BLaER1 (cell line): ENCODE measurements at regions not wholly inside any gene's neighbourhood (a gene's known extent, or its start where the extent isn't known, plus 50 kb on each side); places are given as distances from the start of the nearest gene placed in this dataset.

Experiments
- H3K27ac ChIP-seq: shearing (Covaris generic); formaldehyde crosslinking; 2 replicates; pipeline ENCODE4 v1.8.1; 2022
- H3K27me3 ChIP-seq: shearing (Covaris generic); formaldehyde crosslinking; 2 replicates; pipeline ENCODE4 v1.8.1; 2022
- H3K36me3 ChIP-seq: shearing (Covaris generic); formaldehyde crosslinking; 2 replicates; pipeline ENCODE4 v1.8.1; 2022
- H3K4me1 ChIP-seq: shearing (Covaris generic); formaldehyde crosslinking; 2 replicates; pipeline ENCODE4 v1.8.1; 2022
- H3K4me2 ChIP-seq: shearing (Covaris generic); formaldehyde crosslinking; 2 replicates; pipeline ENCODE4 v1.8.1; 2022
- H3K4me3 ChIP-seq: shearing (Covaris generic); formaldehyde crosslinking; 2 replicates; pipeline ENCODE4 v1.8.1; 2022
- H3K9ac ChIP-seq: shearing (Covaris generic); formaldehyde crosslinking; 2 replicates; pipeline ENCODE4 v1.8.1; 2022
- H3K9me3 ChIP-seq: shearing (Covaris generic); formaldehyde crosslinking; 2 replicates; pipeline ENCODE4 v1.8.1; 2022
- H4K20me1 ChIP-seq: shearing (Covaris generic); formaldehyde crosslinking; 2 replicates; pipeline ENCODE4 v1.8.1; 2022
- Cebpa-rat ChIP-seq: shearing (Covaris generic); IDR thresholded peaks from 2 replicates; pipeline ENCODE4 v1.8.1; 2022

DNA sequence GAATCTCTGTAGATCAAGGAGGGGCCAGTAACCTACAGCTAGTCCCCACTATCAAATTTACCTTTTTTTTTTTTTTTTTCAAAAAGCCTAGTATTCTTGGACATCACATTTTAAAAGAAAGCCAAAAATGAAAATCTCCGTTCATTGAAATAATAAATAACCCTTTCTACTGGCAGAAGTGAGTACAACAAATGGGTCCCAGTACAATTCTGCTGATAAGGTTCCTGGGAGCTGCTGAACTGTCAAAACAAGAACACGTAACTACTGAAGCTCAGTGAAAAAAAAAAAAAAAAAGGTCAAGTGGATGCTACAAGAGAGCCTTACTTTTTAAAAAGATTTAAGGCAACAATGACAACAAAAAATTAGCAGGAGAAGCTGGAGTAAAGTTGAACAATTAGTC, 464.9 kb downstream of the EPM2A start:
- Histone ChIP-seq H3K27ac (no peak overlapping the region), H3K4me2 (no peak overlapping the region), H3K9ac (no peak overlapping the region), H3K27me3 (no peaks in the 10 kb centered on the region), H4K20me1 (no peaks in the 10 kb centered on the region), H3K9me3 (no peaks in the 10 kb centered on the region), H3K4me3 (no peak overlapping the region), H3K4me1 (no peaks in the 10 kb centered on the region), H3K36me3 (no peaks in the 10 kb centered on the region)
- no peak for TF ChIP-seq Cebpa-rat

- no peaks in the 10 kb centered on the region for H3K27me3 ChIP-seq
- H3K27ac ChIP-seq = no peak overlapping the region
- no peaks in the 10 kb centered on the region for H4K20me1 ChIP-seq
- H3K4me3 ChIP-seq = no peak overlapping the region
- H3K4me1 ChIP-seq = no peaks in the 10 kb centered on the region
- no peaks in the 10 kb centered on the region for H3K36me3 ChIP-seq
- no peak for TF ChIP-seq Cebpa-rat
- no peak overlapping the region for H3K9ac ChIP-seq
- H3K4me2 ChIP-seq = no peak overlapping the region
- no peaks in the 10 kb centered on the region for H3K9me3 ChIP-seq
These were observed 464.3 kb downstream of the EPM2A start for GRCh38 chr6:145271040-145271439.

DNA sequence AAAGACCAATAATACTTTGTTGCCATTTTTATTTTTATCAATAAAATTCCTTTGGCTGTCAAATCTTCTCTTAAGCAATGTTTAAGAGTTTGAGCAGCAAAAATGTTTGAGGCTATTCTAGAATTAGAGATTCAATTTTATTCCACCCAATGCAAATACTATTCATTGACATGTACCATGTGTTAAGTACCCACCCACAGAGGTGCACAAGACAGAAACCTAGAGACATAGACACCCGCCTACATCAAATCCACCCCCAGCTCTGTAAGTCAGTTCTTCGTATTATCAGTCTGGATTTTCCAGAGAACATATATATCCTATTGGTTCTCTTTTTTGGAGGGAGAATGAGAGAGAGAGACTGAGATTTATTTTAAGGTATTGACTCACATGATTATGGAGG, 463.7 kb downstream of the EPM2A start:
- H3K27me3 ChIP-seq = no peaks in the 10 kb centered on the region
- H3K27ac ChIP-seq = no peak overlapping the region
- H3K4me3 ChIP-seq = no peak overlapping the region
- H3K36me3 ChIP-seq = no peaks in the 10 kb centered on the region
- H3K4me2 ChIP-seq = no peak overlapping the region
- no peaks in the 10 kb centered on the region for H4K20me1 ChIP-seq
- no peaks in the 10 kb centered on the region for H3K4me1 ChIP-seq
- TF ChIP-seq Cebpa-rat = no peak
- no peak overlapping the region for H3K9ac ChIP-seq
- no peaks in the 10 kb centered on the region for H3K9me3 ChIP-seq

DNA sequence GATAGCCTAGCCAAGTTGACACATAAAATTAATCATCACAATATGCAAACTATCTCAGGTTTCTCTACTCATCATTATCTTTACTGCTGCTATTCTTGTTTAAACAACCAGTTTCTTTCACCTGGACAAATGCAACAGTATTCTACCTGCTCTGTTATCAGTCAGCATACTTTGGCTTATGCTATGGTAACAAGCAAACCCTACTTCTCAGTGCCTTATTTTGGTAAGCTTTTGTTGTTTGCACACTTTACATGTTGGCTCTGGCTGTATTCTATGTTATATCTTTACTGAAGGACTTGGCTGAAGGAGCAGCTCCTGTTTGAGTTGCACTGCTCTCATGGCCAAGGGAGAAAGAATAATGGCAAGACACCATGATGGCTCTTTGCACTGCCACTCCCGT, 463.1 kb downstream of the EPM2A start:
- Histone ChIP-seq H3K36me3 (no peaks in the 10 kb centered on the region), H3K9me3 (no peaks in the 10 kb centered on the region), H3K4me2 (no peak overlapping the region), H3K9ac (no peak overlapping the region), H3K4me3 (no peak overlapping the region), H3K27me3 (no peaks in the 10 kb centered on the region), H3K4me1 (no peaks in the 10 kb centered on the region), H3K27ac (no peak overlapping the region), H4K20me1 (no peaks in the 10 kb centered on the region)
- TF ChIP-seq Cebpa-rat = no peak

GRCh38 chr6:145273136-145273535, 462.2 kb downstream of the EPM2A start:
- no peak overlapping the region for H3K4me3 ChIP-seq
- H3K27me3 ChIP-seq = no peaks in the 10 kb centered on the region
- no peak overlapping the region for H3K4me2 ChIP-seq
- no peaks in the 10 kb centered on the region for H3K36me3 ChIP-seq
- no peak overlapping the region for H3K27ac ChIP-seq
- no peak overlapping the region for H3K9ac ChIP-seq
- no peaks in the 10 kb centered on the region for H3K9me3 ChIP-seq
- no peak for TF ChIP-seq Cebpa-rat
- H3K4me1 ChIP-seq = no peaks in the 10 kb centered on the region
- H4K20me1 ChIP-seq = no peaks in the 10 kb centered on the region

DNA sequence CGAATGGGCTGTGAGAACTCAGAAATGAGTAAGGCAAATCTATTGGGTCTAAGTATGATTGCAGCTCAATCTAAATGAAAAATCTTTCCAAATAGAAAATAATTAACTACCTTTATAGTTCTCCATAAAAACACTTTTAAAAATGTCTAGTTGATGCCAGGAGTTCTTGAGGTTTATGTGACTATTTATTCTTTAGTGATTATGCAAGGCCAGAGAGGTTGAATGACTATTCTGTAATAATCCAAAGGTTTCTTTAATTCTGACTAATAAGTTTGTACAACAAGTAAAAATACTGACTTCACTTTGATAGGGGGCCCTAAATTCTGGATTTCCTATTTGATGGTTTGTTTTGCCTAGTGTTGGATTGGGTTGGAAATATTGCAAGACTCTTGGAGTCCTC, 461.2 kb downstream of the EPM2A start:
- Histone ChIP-seq H3K36me3 (no peaks in the 10 kb centered on the region), H3K27me3 (no peaks in the 10 kb centered on the region), H3K27ac (no peak overlapping the region), H3K4me2 (no peak overlapping the region), H4K20me1 (no peaks in the 10 kb centered on the region), H3K9me3 (no peaks in the 10 kb centered on the region), H3K9ac (no peak overlapping the region), H3K4me1 (no peaks in the 10 kb centered on the region), H3K4me3 (no peak overlapping the region)
- TF ChIP-seq Cebpa-rat = no peak

GRCh38 chr6:145275019-145275418, 460.3 kb downstream of the EPM2A start:
- no peak overlapping the region for H3K9ac ChIP-seq
- no peak overlapping the region for H3K4me2 ChIP-seq
- H3K27me3 ChIP-seq = no peaks in the 10 kb centered on the region
- H4K20me1 ChIP-seq = no peaks in the 10 kb centered on the region
- no peaks in the 10 kb centered on the region for H3K4me1 ChIP-seq
- no peak overlapping the region for H3K27ac ChIP-seq
- H3K9me3 ChIP-seq = no peaks in the 10 kb centered on the region
- no peak for TF ChIP-seq Cebpa-rat
- H3K36me3 ChIP-seq = no peaks in the 10 kb centered on the region
- H3K4me3 ChIP-seq = no peak overlapping the region

GRCh38 chr6:145275787-145276186, 459.5 kb downstream of the EPM2A start:
- TF ChIP-seq Cebpa-rat = no peak
- Histone ChIP-seq H3K27ac (no peak overlapping the region), H3K9me3 (no peaks in the 10 kb centered on the region), H3K4me3 (no peak overlapping the region), H3K36me3 (no peaks in the 10 kb centered on the region), H3K4me2 (no peak overlapping the region), H3K27me3 (no peaks in the 10 kb centered on the region), H3K9ac (no peak overlapping the region), H4K20me1 (no peaks in the 10 kb centered on the region), H3K4me1 (no peaks in the 10 kb centered on the region)

GRCh38 chr6:145276756-145277155, 458.6 kb downstream of the EPM2A start:
- no peaks in the 10 kb centered on the region for H3K36me3 ChIP-seq
- no peak overlapping the region for H3K9ac ChIP-seq
- TF ChIP-seq Cebpa-rat = no peak
- no peaks in the 10 kb centered on the region for H4K20me1 ChIP-seq
- H3K4me3 ChIP-seq = no peak overlapping the region
- H3K27me3 ChIP-seq = no peaks in the 10 kb centered on the region
- H3K9me3 ChIP-seq = no peaks in the 10 kb centered on the region
- H3K4me1 ChIP-seq = no peaks in the 10 kb centered on the region
- no peak overlapping the region for H3K27ac ChIP-seq
- H3K4me2 ChIP-seq = no peak overlapping the region

- no peaks in the 10 kb centered on the region for H3K27me3 ChIP-seq
- no peak overlapping the region for H3K4me2 ChIP-seq
- H3K9me3 ChIP-seq = no peaks in the 10 kb centered on the region
- H3K9ac ChIP-seq = no peak overlapping the region
- H3K4me1 ChIP-seq = no peaks in the 10 kb centered on the region
- TF ChIP-seq Cebpa-rat = no peak
- no peak overlapping the region for H3K27ac ChIP-seq
- no peak overlapping the region for H3K4me3 ChIP-seq
- no peaks in the 10 kb centered on the region for H3K36me3 ChIP-seq
- no peaks in the 10 kb centered on the region for H4K20me1 ChIP-seq
These were observed 457.8 kb downstream of the EPM2A start for GRCh38 chr6:145277358-145278086.
